Right lobe of liver (tissue), 6 donors: ENCODE measurements at regions not wholly inside any gene's neighbourhood (a gene's known extent, or its start where the extent isn't known, plus 50 kb on each side); places are given as distances from the start of the nearest gene placed in this dataset.
A peak's percentile ranks its signal among the peaks of the same experiment; 100 is the strongest.

Experiments
- ATAC-seq, 4 donors: fragments of 200-7000 bp; cut with Tn5 transposase; one replicate each; pipeline ENCODE4 v1.9.1; 2020; ENCODE audit warnings: mild to moderate bottlenecking in 4 of 4, moderate library complexity in 4 of 4
- DNase-seq, 3 donors: peaks; one replicate each; pipeline ENCODE4 v3.0.0-alpha.2; 2020
- H3K27ac ChIP-seq, 3 donors: fragments of 200-600 bp; one replicate each; pipeline ENCODE4 v1.8.0; 2022
- H3K27me3 ChIP-seq, 2 donors: fragments of 200-600 bp; one replicate each; pipeline ENCODE4 v1.8.0; 2022
- H3K36me3 ChIP-seq, 4 donors: fragments of 200-600 bp; sonication (generic) in 1 of 4; one replicate each; pipeline versions ENCODE4 v1.5.1 to v1.8.0; 2017 to 2022; ENCODE audit warnings: control low read depth in 1 of 4
- H3K4me1 ChIP-seq, 4 donors: fragments of 200-600 bp; sonication (generic) in 1 of 4; one replicate each; pipeline versions ENCODE4 v1.5.1 to v1.8.0; 2017 to 2022; ENCODE audit warnings: control low read depth in 1 of 4
- H3K4me3 ChIP-seq, 3 donors: fragments of 200-600 bp; one replicate each; pipeline ENCODE4 v1.8.0; 2022
- H3K9me3 ChIP-seq, 4 donors: fragments of 200-600 bp; sonication (generic) in 1 of 4; one replicate each; pipeline versions ENCODE4 v1.5.1 to v1.8.0; 2017 to 2022; ENCODE audit warnings: control low read depth in 1 of 4
- POLR2A ChIP-seq: fragments of 450-650 bp; IDR thresholded peaks from one replicate; pipeline ENCODE4 v1.6.1; 2017; ENCODE audit warnings: antibody characterized with exemption, mild to moderate bottlenecking
- WGBS: methylation state at CpG from one replicate; pipeline ENCODE4 v1.1.6; 2018; ENCODE audit warnings: low coverage, low lambda C conversion rate; ENCODE audit not compliant: insufficient coverage; ENCODE audit errors: missing lambda C conversion rate; 5-methylcytosine and 5-hydroxymethylcytosine counted together
- intact Hi-C, 2 donors: fragments of 100-400 bp; cut with DNase I; formaldehyde crosslinking; loops; one replicate each; pipeline versions ENCODE4 v1.11.2 to v1.14.1; 2022
- TF ChIP-seq, protein P1 (sequence below), 4 donors: fragments of 200-600 bp in 3 of 4; fragments of 450-650 bp in 1 of 4; IDR thresholded peaks; one replicate each; pipeline versions ENCODE4 v1.5.1 to v1.8.0; 2016 to 2022; ENCODE audit warnings: antibody characterized with exemption in 4 of 4, mild to moderate bottlenecking in 2 of 4
- donor health status: DM: no; HTN: yes; CAD: no.
- donor health status: DM: no; HTN: no; CAD: no.
- donor health status: DM: no; HTN: no; CAD: no.
- donor health status: DM: no; HTN: yes; CAD: no.
- donor health status: DM: no; HTN: yes; CAD: no.

DNA sequence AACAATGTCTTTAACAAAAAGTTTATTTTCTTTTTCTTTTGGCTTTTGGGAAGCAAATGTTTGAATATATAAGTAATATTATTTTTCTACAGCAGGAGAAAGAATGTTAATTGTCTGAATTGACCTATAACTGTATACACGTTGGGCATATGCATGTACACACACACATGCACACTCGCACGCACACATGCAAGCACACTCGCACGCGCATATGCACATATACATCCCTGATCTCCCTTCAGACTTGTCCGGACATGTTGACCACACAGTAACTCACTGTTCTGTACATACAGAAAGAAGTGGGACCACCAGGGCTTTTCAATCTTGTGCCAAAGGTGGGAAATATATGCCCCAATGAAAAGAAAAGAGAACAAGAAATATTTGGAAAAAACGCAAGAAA is 245.1 kb upstream of the APCDD1 start:
- ATAC-seq = no peak

GRCh38 chr18:10210057-10210633 is 244.3 kb upstream of the APCDD1 start:
- ATAC-seq (no peak), DNase-seq (no peak)
- WGBS = 77% methylated on average over 6 of the region's 6 CpGs
- TF ChIP-seq, protein P1, sequence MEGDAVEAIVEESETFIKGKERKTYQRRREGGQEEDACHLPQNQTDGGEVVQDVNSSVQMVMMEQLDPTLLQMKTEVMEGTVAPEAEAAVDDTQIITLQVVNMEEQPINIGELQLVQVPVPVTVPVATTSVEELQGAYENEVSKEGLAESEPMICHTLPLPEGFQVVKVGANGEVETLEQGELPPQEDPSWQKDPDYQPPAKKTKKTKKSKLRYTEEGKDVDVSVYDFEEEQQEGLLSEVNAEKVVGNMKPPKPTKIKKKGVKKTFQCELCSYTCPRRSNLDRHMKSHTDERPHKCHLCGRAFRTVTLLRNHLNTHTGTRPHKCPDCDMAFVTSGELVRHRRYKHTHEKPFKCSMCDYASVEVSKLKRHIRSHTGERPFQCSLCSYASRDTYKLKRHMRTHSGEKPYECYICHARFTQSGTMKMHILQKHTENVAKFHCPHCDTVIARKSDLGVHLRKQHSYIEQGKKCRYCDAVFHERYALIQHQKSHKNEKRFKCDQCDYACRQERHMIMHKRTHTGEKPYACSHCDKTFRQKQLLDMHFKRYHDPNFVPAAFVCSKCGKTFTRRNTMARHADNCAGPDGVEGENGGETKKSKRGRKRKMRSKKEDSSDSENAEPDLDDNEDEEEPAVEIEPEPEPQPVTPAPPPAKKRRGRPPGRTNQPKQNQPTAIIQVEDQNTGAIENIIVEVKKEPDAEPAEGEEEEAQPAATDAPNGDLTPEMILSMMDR (IDR thresholded peaks at IDR 0.05) = no peak
- no peak for TF ChIP-seq POLR2A
- H3K27ac ChIP-seq = no peak overlapping the region
- H3K4me3 ChIP-seq = no peak overlapping the region
- no peaks in the 10 kb centered on the region for H3K9me3 ChIP-seq
- no peaks in the 10 kb centered on the region for H3K27me3 ChIP-seq
- intact Hi-C loops = no loop called here
- no peaks in the 10 kb centered on the region for H3K36me3 ChIP-seq
- H3K4me1 ChIP-seq = no peaks in the 10 kb centered on the region

More for the DNA sequence above, 245.1 kb upstream of the APCDD1 start:
- Histone ChIP-seq H3K27me3 (no peaks in the 10 kb centered on the region), H3K4me3 (no peak overlapping the region), H3K4me1 (no peaks in the 10 kb centered on the region), H3K36me3 (no peaks in the 10 kb centered on the region), H3K27ac (no peak overlapping the region), H3K9me3 (no peaks in the 10 kb centered on the region)
- no peak for DNase-seq
- 81% methylated on average over 8 of the region's 8 CpGs for WGBS
- intact Hi-C loops = no loop called here
- TF ChIP-seq POLR2A = no peak

- no peak for TF ChIP-seq POLR2A
- TF ChIP-seq, protein P1 (IDR thresholded peaks at IDR 0.05) = no peak
- intact Hi-C loops = no loop called here
- Histone ChIP-seq H3K9me3 (no peaks in the 10 kb centered on the region), H3K4me3 (no peak overlapping the region), H3K36me3 (no peaks in the 10 kb centered on the region), H3K27ac (no peak overlapping the region), H3K4me1 (no peaks in the 10 kb centered on the region), H3K27me3 (no peaks in the 10 kb centered on the region)
- peak; percentile 47 to 64 (median 56) for ATAC-seq
- 11% methylated on average over 3 of the region's 3 CpGs for WGBS
- DNase-seq = no peak
These were observed 240.9 kb upstream of the APCDD1 start for GRCh38 chr18:10213526-10213925.

DNA sequence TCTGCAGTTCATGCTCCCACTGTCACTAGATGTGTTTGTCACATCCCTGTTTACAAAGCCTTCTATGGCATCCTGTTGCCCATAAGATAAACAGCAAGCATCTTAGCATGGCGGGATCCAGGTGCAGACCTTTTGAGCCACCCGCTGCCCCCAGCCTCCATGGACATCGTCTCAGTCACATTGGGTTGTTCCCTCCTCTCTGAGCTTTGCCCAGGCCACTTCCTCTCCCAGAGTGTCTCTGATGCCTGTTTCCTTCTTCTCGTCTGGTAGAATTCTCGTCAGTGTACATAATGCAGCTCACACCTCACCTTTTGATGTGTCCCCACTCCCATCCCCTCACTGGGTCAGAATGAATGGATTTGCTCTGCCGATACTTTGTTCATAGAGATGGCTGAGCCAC is 239.0 kb upstream of the APCDD1 start:
- DNase-seq (no peak), ATAC-seq (peak in 1 of 4 donors; percentile 21)
- Histone ChIP-seq H3K4me3 (no peak overlapping the region), H3K27ac (no peak overlapping the region), H3K9me3 (no peaks in the 10 kb centered on the region), H3K27me3 (no peaks in the 10 kb centered on the region), H3K36me3 (no peaks in the 10 kb centered on the region), H3K4me1 (no peaks in the 10 kb centered on the region)
- WGBS = 58% methylated on average over 4 of the region's 6 CpGs
- TF ChIP-seq, protein P1 (IDR thresholded peaks at IDR 0.05) = no peak
- no peak for TF ChIP-seq POLR2A
- intact Hi-C loops = no loop called here

DNA sequence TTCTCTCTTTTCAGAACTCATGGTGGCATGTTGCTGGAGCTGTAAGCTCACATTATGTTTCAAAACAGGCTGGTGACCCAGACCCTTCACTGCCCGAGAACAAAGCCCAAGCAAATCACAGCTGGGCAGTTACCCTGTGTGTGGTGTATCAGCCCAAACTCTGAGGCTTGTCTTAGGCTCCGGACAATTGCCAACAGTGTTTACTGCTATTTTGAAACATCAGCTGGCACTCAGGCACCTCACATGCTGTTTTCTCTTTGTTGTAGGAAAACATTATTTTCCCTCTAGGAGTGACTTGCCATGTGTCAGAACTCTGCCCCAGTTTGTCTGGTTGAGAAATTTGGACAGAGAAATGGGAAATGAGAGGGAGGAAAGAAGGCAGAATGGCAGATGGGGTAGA is 237.6 kb upstream of the APCDD1 start:
- no peak for ATAC-seq

More for the DNA sequence above, 237.6 kb upstream of the APCDD1 start:
- no peak for TF ChIP-seq POLR2A
- TF ChIP-seq, protein P1 (IDR thresholded peaks at IDR 0.05) = no peak
- Histone ChIP-seq H3K27me3 (no peaks in the 10 kb centered on the region), H3K36me3 (no peaks in the 10 kb centered on the region), H3K9me3 (no peaks in the 10 kb centered on the region), H3K4me1 (no peaks in the 10 kb centered on the region), H3K27ac (no peak overlapping the region), H3K4me3 (no peak overlapping the region)
- no peak for DNase-seq
- 86% methylated on average over 2 of the region's 2 CpGs for WGBS
- intact Hi-C loops = no loop called here
